HG03066 (cell line): ENCODE measurements at regions not wholly inside any gene's neighbourhood (a gene's known extent, or its start where the extent isn't known, plus 50 kb on each side); places are given as distances from the start of the nearest gene placed in this dataset.

Source experiments
- ATAC-seq: cut with Tn5 transposase; IDR thresholded peaks from one replicate; pipeline ENCODE4 v1.9.1; 2021; ENCODE audit warnings: low read depth; ENCODE audit not compliant: unreplicated experiment

GRCh38 chr12:77324416-77324762 is 259.0 kb upstream of the E2F7 start:
- no peak for ATAC-seq

- ATAC-seq, result no peak
These were observed 258.5 kb upstream of the E2F7 start for GRCh38 chr12:77323788-77324415.

- ATAC-seq, result no peak
These were observed 253.8 kb upstream of the E2F7 start for GRCh38 chr12:77319166-77319565.

GRCh38 chr12:77315407-77315806 is 250.0 kb upstream of the E2F7 start:
- ATAC-seq, result no peak

GRCh38 chr12:77314378-77315052 is 249.1 kb upstream of the E2F7 start:
- no peak for ATAC-seq

GRCh38 chr12:77308056-77308455 is 242.7 kb upstream of the E2F7 start:
- ATAC-seq, result no peak

GRCh38 chr12:77300811-77301210 is 235.4 kb upstream of the E2F7 start:
- ATAC-seq, result no peak

- no peak for ATAC-seq
These were observed 234.7 kb upstream of the E2F7 start for GRCh38 chr12:77299910-77300669.

GRCh38 chr12:77299001-77299400 is 233.6 kb upstream of the E2F7 start:
- no peak for ATAC-seq

- ATAC-seq, result no peak
These were observed 228.6 kb upstream of the E2F7 start for GRCh38 chr12:77294016-77294415.

- ATAC-seq, result no peak
These were observed 209.6 kb upstream of the E2F7 start for GRCh38 chr12:77274926-77275325.

- no peak for ATAC-seq
These were observed 208.5 kb upstream of the E2F7 start for GRCh38 chr12:77273898-77274297.

- no peak for ATAC-seq
These were observed 191.6 kb upstream of the E2F7 start for GRCh38 chr12:77256956-77257355.

- ATAC-seq, result no peak
These were observed 188.0 kb upstream of the E2F7 start for GRCh38 chr12:77253321-77253720.

- ATAC-seq, result no peak
These were observed 186.4 kb upstream of the E2F7 start for GRCh38 chr12:77251799-77252198.

GRCh38 chr12:77249892-77250291 is 184.5 kb upstream of the E2F7 start:
- no peak for ATAC-seq

- no peak for ATAC-seq
These were observed 182.7 kb upstream of the E2F7 start for GRCh38 chr12:77248036-77248435.

GRCh38 chr12:77247542-77247941 is 182.2 kb upstream of the E2F7 start:
- no peak for ATAC-seq

- ATAC-seq, result no peak
These were observed 178.0 kb upstream of the E2F7 start for GRCh38 chr12:77243345-77243744.

- ATAC-seq, result no peak
These were observed 174.2 kb upstream of the E2F7 start for GRCh38 chr12:77239617-77240016.

GRCh38 chr12:77238335-77238734 is 173.0 kb upstream of the E2F7 start:
- no peak for ATAC-seq

GRCh38 chr12:77237896-77238295 is 172.5 kb upstream of the E2F7 start:
- ATAC-seq, result no peak
